GM08714 (cell line): ENCODE measurements at regions not wholly inside any gene's neighbourhood (a gene's known extent, or its start where the extent isn't known, plus 50 kb on each side); places are given as distances from the start of the nearest gene placed in this dataset.
"Not testable (repeated sequence)": the region's sequence is repeated elsewhere in the genome, so short reads cannot be mapped to it uniquely, and the experiment has no call there.

Source experiments
- H3K4me3 ChIP-seq: fragments of 200-500 bp; sonication (Bioruptor generic); 2 replicates; pipeline ENCODE4 v1.5.1; 2014; ENCODE audit warnings: mild to moderate bottlenecking, low read length, inconsistent platforms
- ZNF274 ChIP-seq: IDR thresholded peaks from 2 replicates; pipeline ENCODE4 v1.6.1; 2012; ENCODE audit warnings: mild to moderate bottlenecking, low read depth, low read length

GRCh38 chr2:56912490-56912889, 728.7 kb downstream of the CCDC85A start:
- H3K4me3 ChIP-seq, result no peak overlapping the region
- TF ChIP-seq ZNF274, result no peak

- TF ChIP-seq ZNF274, result no peak
- no peak overlapping the region for H3K4me3 ChIP-seq
These were observed 735.0 kb downstream of the CCDC85A start for GRCh38 chr2:56918790-56919189.

GRCh38 chr2:56933976-56934375, 750.2 kb downstream of the CCDC85A start:
- no peak overlapping the region for H3K4me3 ChIP-seq
- TF ChIP-seq ZNF274, result no peak

GRCh38 chr2:56934866-56935265, 751.1 kb downstream of the CCDC85A start:
- TF ChIP-seq ZNF274, result no peak
- no peak overlapping the region for H3K4me3 ChIP-seq

- no peak for TF ChIP-seq ZNF274
- no peak overlapping the region for H3K4me3 ChIP-seq
These were observed 756.3 kb downstream of the CCDC85A start for GRCh38 chr2:56940054-56940453.

- no peak overlapping the region for H3K4me3 ChIP-seq
- no peak for TF ChIP-seq ZNF274
These were observed 769.1 kb downstream of the CCDC85A start for GRCh38 chr2:56952871-56953270.

GRCh38 chr2:56960581-56960980, 776.8 kb downstream of the CCDC85A start:
- no peak overlapping the region for H3K4me3 ChIP-seq
- TF ChIP-seq ZNF274, result no peak

- H3K4me3 ChIP-seq, result no peak overlapping the region
- TF ChIP-seq ZNF274, result no peak
These were observed 778.9 kb downstream of the CCDC85A start for GRCh38 chr2:56962673-56963072.

- no peak for TF ChIP-seq ZNF274
- no peak overlapping the region for H3K4me3 ChIP-seq
These were observed 785.7 kb downstream of the CCDC85A start for GRCh38 chr2:56969513-56969912.

- no peak overlapping the region for H3K4me3 ChIP-seq
- TF ChIP-seq ZNF274, result no peak
These were observed 787.7 kb downstream of the CCDC85A start for GRCh38 chr2:56971383-56971974.

GRCh38 chr2:56981554-56981953, 797.8 kb downstream of the CCDC85A start:
- no peak for TF ChIP-seq ZNF274
- no peak overlapping the region for H3K4me3 ChIP-seq

- TF ChIP-seq ZNF274, result no peak
- no peak overlapping the region for H3K4me3 ChIP-seq
These were observed 801.8 kb downstream of the CCDC85A start for GRCh38 chr2:56985609-56986008.

GRCh38 chr2:57022496-57022895, 838.7 kb downstream of the CCDC85A start:
- TF ChIP-seq ZNF274, result no peak
- no peak overlapping the region for H3K4me3 ChIP-seq

- no peak overlapping the region for H3K4me3 ChIP-seq
- TF ChIP-seq ZNF274, result no peak
These were observed 861.3 kb downstream of the CCDC85A start for GRCh38 chr2:57044931-57045635.

- H3K4me3 ChIP-seq, result no peak overlapping the region
- TF ChIP-seq ZNF274, result no peak
These were observed 865.5 kb downstream of the CCDC85A start for GRCh38 chr2:57049273-57049672.

GRCh38 chr2:57050007-57050406, 866.2 kb downstream of the CCDC85A start:
- no peak for TF ChIP-seq ZNF274
- H3K4me3 ChIP-seq, result no peak overlapping the region

GRCh38 chr2:57066301-57066700, 882.5 kb downstream of the CCDC85A start:
- not testable (repeated sequence) for H3K4me3 ChIP-seq
